CD14-positive monocyte (primary cell): ENCODE measurements at regions not wholly inside any gene's neighbourhood (a gene's known extent, or its start where the extent isn't known, plus 50 kb on each side); places are given as distances from the start of the nearest gene placed in this dataset.

Experiments
- DNase-seq, 3 donors: peaks; one replicate each; pipeline ENCODE4 v3.0.0-alpha.2; 2011 to 2022
- H2AFZ ChIP-seq: 2 replicates; pipeline ENCODE4 v1.6.0; 2012; ENCODE audit warnings: mild to moderate bottlenecking, low read depth, low read length, inconsistent platforms; ENCODE audit not compliant: insufficient read depth, poor library complexity, severe bottlenecking
- H3K27ac ChIP-seq, 2 donors: 1 replicate in 1 of 2; 2 replicates in 1 of 2; pipeline ENCODE4 v1.5.1; 2012 to 2013; ENCODE audit warnings: low read length in 2 of 2, control low read depth in 1 of 2, inconsistent platforms in 1 of 2, low read depth in 1 of 2, mild to moderate bottlenecking in 1 of 2
- H3K27me3 ChIP-seq, 2 donors: one replicate each; pipeline versions ENCODE4 v1.6.0 to v1.6.1; 2011 to 2013; ENCODE audit warnings: low read length in 2 of 2; ENCODE audit not compliant: control insufficient read depth in 2 of 2, insufficient read depth in 2 of 2
- H3K36me3 ChIP-seq, 2 donors: replicated peaks in 1 of 2; 1 replicate in 1 of 2; 2 replicates in 1 of 2; pipeline versions ENCODE4 v1.5.1 to v1.6.1; 2012 to 2013; ENCODE audit warnings: low read length in 2 of 2, control low read depth in 1 of 2, inconsistent platforms in 1 of 2, mild to moderate bottlenecking in 1 of 2; ENCODE audit not compliant: insufficient read depth in 2 of 2, control insufficient read depth in 1 of 2
- H3K4me1 ChIP-seq, 2 donors: 1 replicate in 1 of 2; 2 replicates in 1 of 2; pipeline versions ENCODE4 v1.5.1 to v1.6.1; 2012 to 2013; ENCODE audit warnings: low read length in 2 of 2, control low read depth in 1 of 2, inconsistent platforms in 1 of 2, mild to moderate bottlenecking in 1 of 2, moderate library complexity in 1 of 2; ENCODE audit not compliant: insufficient read depth in 2 of 2, control insufficient read depth in 1 of 2
- H3K4me2 ChIP-seq: replicated peaks from 2 replicates; pipeline ENCODE3; 2012; ENCODE audit warnings: low read length, moderate library complexity, mild to moderate bottlenecking; ENCODE audit not compliant: poor library complexity, severe bottlenecking; ENCODE audit errors: extremely low read depth
- H3K4me3 ChIP-seq, 3 experiments: fragments of 200-600 bp in 1 of 3; sonication (generic) in 1 of 3; replicated peaks in 1 of 3; 1 replicate in 2 of 3; 2 replicates in 1 of 3; pipeline ENCODE4 v1.5.1; 2011 to 2013; ENCODE audit warnings: low read length in 3 of 3, mild to moderate bottlenecking in 3 of 3, control low read depth in 2 of 3, low read depth in 2 of 3, inconsistent platforms in 1 of 3, moderate library complexity in 1 of 3
- H3K79me2 ChIP-seq: 2 replicates; pipeline ENCODE4 v1.6.0; 2012; ENCODE audit warnings: mild to moderate bottlenecking, control low read depth, inconsistent platforms, low read length, moderate library complexity; ENCODE audit not compliant: insufficient read depth
- H3K9ac ChIP-seq: 2 replicates; pipeline ENCODE4 v1.6.0; 2017; ENCODE audit warnings: low read length, mild to moderate bottlenecking; ENCODE audit not compliant: insufficient read depth, poor library complexity, severe bottlenecking
- H3K9me3 ChIP-seq, 2 donors: replicated peaks in 1 of 2; 1 replicate in 1 of 2; 2 replicates in 1 of 2; pipeline versions ENCODE4 v1.5.1 to v1.6.1; 2012 to 2013; ENCODE audit warnings: low read length in 2 of 2, control low read depth in 1 of 2; ENCODE audit not compliant: control insufficient read depth in 1 of 2, insufficient read depth in 1 of 2
- H4K20me1 ChIP-seq: 2 replicates; pipeline ENCODE4 v1.6.0; 2012; ENCODE audit warnings: mild to moderate bottlenecking, low read length, control low read depth, moderate library complexity; ENCODE audit not compliant: insufficient read depth
- H3K27ac Mint-ChIP-seq, 7 donors: one replicate each; pipeline ENCODE4 v1.8.0; 2020; ENCODE audit warnings: mild to moderate bottlenecking in 7 of 7, mixed read lengths in 7 of 7, moderate library complexity in 6 of 7, inconsistent platforms in 2 of 7
- H3K27me3 Mint-ChIP-seq, 3 donors: one replicate each; pipeline ENCODE4 v1.8.0; 2021 to 2022; ENCODE audit warnings: low read depth in 3 of 3, mild to moderate bottlenecking in 3 of 3, mixed read lengths in 3 of 3, moderate library complexity in 3 of 3, inconsistent platforms in 1 of 3
- H3K36me3 Mint-ChIP-seq, 2 donors: one replicate each; pipeline ENCODE4 v1.8.0; 2020; ENCODE audit warnings: mixed read lengths in 2 of 2, inconsistent platforms in 1 of 2, mild to moderate bottlenecking in 1 of 2
- H3K4me1 Mint-ChIP-seq: one replicate; pipeline ENCODE4 v1.8.0; 2020; ENCODE audit warnings: mild to moderate bottlenecking, mixed read lengths
- H3K4me3 Mint-ChIP-seq, 2 donors: one replicate each; pipeline ENCODE4 v1.8.0; 2020; ENCODE audit warnings: mild to moderate bottlenecking in 2 of 2, mixed read lengths in 2 of 2, moderate library complexity in 1 of 2
- H3K9me3 Mint-ChIP-seq, 7 donors: one replicate each; pipeline ENCODE4 v1.8.0; 2020 to 2022; ENCODE audit warnings: mixed read lengths in 7 of 7, mild to moderate bottlenecking in 6 of 7, moderate library complexity in 6 of 7, inconsistent platforms in 2 of 7
- WGBS: methylation state at CpG from one replicate; pipeline ENCODE4 v1.1.5; 2013; ENCODE audit warnings: missing lambda C conversion rate; ENCODE audit not compliant: insufficient coverage; 5-methylcytosine and 5-hydroxymethylcytosine counted together
- intact Hi-C, 2 donors: fragments of 100-400 bp; cut with micrococcal nuclease; formaldehyde crosslinking; loops; one replicate each; pipeline versions ENCODE4 v1.15.0 to v1.15.1; 2023
- TF ChIP-seq, protein P1 (sequence below): fragments of 200-600 bp; IDR thresholded peaks from one replicate; pipeline ENCODE4 v1.8.0; 2022; ENCODE audit warnings: antibody characterized with exemption, mild to moderate bottlenecking

DNA sequence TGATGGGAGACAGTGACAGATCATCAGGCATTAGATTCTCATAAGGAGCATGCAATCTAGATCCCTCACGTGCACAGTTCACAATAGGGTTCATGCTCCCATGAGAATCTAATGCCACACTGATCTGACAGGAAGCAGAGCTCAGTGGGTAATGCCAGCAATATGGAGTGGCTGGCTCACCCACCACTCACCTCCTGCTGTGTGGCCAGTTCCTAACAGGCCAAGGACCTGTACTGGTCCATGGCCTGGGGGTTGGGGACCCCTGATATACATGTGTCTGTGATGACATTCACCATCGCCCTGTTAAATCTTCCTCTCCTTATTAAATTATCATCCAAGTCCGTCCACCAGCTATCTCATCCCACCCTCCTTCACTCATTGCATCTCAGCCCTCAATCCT lies 118.4 kb downstream of the TEX36 start:
- no peaks in the 10 kb centered on the region for H3K4me1 ChIP-seq
- Mint-ChIP-seq H3K4me1 (no peaks in the 10 kb centered on the region), H3K36me3 (no peaks in the 10 kb centered on the region), H3K9me3 (peaks cover 1 to 12% (median 4%) of the 10 kb centered on the region in 7 donors), H3K27me3 (peaks cover 0 to 3% (median 3%) of the 10 kb centered on the region in 3 donors), H3K27ac (no peak overlapping the region), H3K4me3 (no peak overlapping the region)
- H3K27ac ChIP-seq = no peak overlapping the region
- H2AFZ ChIP-seq = no peak overlapping the region
- H4K20me1 ChIP-seq = no peaks in the 10 kb centered on the region
- H3K79me2 ChIP-seq = no peaks in the 10 kb centered on the region
- no peak overlapping the region for H3K4me2 ChIP-seq
- no peak overlapping the region for H3K4me3 ChIP-seq
- no peak overlapping the region for H3K9ac ChIP-seq
- H3K9me3 ChIP-seq = peaks cover 0 to 8% of the 10 kb centered on the region in 2 donors
- intact Hi-C loops = no loop called here
- H3K36me3 ChIP-seq = no peaks in the 10 kb centered on the region
- TF ChIP-seq, protein P1, sequence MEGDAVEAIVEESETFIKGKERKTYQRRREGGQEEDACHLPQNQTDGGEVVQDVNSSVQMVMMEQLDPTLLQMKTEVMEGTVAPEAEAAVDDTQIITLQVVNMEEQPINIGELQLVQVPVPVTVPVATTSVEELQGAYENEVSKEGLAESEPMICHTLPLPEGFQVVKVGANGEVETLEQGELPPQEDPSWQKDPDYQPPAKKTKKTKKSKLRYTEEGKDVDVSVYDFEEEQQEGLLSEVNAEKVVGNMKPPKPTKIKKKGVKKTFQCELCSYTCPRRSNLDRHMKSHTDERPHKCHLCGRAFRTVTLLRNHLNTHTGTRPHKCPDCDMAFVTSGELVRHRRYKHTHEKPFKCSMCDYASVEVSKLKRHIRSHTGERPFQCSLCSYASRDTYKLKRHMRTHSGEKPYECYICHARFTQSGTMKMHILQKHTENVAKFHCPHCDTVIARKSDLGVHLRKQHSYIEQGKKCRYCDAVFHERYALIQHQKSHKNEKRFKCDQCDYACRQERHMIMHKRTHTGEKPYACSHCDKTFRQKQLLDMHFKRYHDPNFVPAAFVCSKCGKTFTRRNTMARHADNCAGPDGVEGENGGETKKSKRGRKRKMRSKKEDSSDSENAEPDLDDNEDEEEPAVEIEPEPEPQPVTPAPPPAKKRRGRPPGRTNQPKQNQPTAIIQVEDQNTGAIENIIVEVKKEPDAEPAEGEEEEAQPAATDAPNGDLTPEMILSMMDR = no peak
- whole genome bisulfite sequencing = 89% methylated on average over 2 of the region's 3 CpGs
- no peaks in the 10 kb centered on the region for H3K27me3 ChIP-seq
- DNase-seq = no peak

DNA sequence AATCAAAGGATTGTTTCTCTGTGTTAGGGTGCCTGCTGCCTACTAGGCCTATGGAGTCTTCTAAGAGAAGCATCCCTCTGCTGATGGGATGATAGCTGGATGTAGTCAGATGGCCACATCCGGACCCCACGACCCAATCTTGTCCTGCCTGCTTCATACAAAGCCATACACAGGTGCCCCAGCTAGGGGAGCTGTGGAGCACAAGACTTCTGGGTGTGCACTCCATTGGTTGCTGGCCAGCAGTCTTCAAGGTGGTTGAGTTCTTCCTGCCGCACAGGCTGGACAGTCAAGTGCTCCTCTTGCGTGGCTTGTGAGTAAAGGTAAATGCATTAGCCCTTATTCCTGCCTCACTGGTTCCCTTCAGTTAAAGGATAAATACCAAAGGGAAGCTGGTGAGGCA lies 120.2 kb downstream of the TEX36 start:
- peaks cover 3 to 6% (median 3%) of the 10 kb centered on the region in 3 donors for H3K27me3 Mint-ChIP-seq
- Histone ChIP-seq H3K36me3 (no peaks in the 10 kb centered on the region), H3K4me2 (no peak overlapping the region), H3K4me3 (no peak overlapping the region), H3K27ac (no peak overlapping the region), H3K27me3 (no peaks in the 10 kb centered on the region), H3K9ac (no peak overlapping the region), H2AFZ (no peak overlapping the region), H3K9me3 (peaks cover 0 to 2% of the 10 kb centered on the region in 2 donors), H3K4me1 (no peaks in the 10 kb centered on the region), H4K20me1 (no peaks in the 10 kb centered on the region), H3K79me2 (no peaks in the 10 kb centered on the region)
- H3K9me3 Mint-ChIP-seq = peaks cover 0 to 3% (median under 1%) of the 10 kb centered on the region in 7 donors
- no peaks in the 10 kb centered on the region for H3K36me3 Mint-ChIP-seq
- intact Hi-C loops = no loop called here
- H3K4me3 Mint-ChIP-seq = no peak overlapping the region
- no peak for DNase-seq
- WGBS = 90% methylated on average over 2 of the region's 4 CpGs
- H3K27ac Mint-ChIP-seq = no peak overlapping the region
- TF ChIP-seq, protein P1 = no peak
- H3K4me1 Mint-ChIP-seq = no peaks in the 10 kb centered on the region
